LNCAP (cell line): ENCODE measurements at regions not wholly inside any gene's neighbourhood (a gene's known extent, or its start where the extent isn't known, plus 50 kb on each side); places are given as distances from the start of the nearest gene placed in this dataset.

ENCODE experiments used
- CTCF ChIP-seq: fragments of 450-650 bp; IDR thresholded peaks from 2 replicates; pipeline ENCODE4 v1.5.1; 2017; ENCODE audit warnings: mild to moderate bottlenecking

DNA sequence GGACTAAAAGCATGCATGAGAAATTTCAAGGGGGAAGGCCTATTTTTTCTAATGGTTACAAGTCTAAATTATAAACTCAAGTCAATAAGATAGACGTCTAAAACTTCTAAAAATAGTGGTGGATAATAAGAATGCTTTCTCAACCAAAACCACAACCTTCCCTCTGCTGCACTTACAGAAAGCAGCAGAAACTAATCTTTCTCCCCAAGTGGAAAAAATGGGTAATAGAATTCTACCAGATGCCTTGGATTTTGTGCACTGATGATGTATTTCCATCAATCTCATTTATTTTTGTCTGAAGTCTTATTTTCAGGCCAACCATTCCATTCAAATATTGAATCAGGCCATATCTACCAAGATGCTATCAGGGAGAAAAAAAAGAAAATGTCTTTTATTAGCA is 344.7 kb downstream of the NEK10 start:
- TF ChIP-seq CTCF: no peak

DNA sequence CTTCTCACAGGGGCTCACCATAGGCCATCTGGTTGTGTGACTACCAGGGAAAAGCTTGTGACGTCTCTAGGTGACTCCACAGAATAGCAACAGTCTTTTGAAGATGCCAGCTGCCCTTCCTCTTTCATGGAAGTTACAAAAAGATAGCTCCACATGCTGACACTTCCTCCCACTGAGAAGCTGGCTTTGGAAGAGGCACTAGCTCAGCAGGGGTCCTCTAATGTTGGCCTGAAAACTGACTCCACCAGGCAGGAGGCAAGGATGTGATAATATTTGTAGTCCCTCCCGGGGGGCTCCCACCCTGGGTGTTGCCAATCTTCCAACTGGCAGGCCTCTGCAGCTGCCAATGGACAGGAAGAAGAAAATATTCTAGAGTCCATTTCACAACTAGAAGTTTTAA is 343.5 kb downstream of the NEK10 start:
- no peak for TF ChIP-seq CTCF

DNA sequence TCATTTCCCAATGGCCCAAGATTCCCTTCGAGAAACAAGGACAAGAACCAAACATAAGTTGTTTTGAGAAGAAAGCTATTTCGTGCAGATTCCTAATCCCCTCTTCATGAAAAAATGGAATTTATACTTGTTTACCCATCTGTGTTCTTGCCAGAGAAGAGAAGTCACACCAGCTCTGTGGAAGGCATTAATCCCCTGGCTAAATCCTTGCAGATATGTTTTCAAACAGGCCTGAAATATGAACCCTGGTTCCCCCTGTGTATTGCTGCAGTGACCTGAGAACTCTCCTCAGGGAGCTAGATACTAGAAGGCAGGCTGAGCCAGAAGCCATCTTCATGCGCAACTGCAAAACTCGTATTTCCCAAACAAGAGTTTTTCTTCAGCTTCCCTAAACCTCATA is 337.7 kb downstream of the NEK10 start:
- TF ChIP-seq CTCF: no peak

GRCh38 chr3:27034255-27034654 is 334.9 kb downstream of the NEK10 start:
- no peak for TF ChIP-seq CTCF

- TF ChIP-seq CTCF: no peak
These were observed 328.5 kb downstream of the NEK10 start for GRCh38 chr3:27040674-27041073.

DNA sequence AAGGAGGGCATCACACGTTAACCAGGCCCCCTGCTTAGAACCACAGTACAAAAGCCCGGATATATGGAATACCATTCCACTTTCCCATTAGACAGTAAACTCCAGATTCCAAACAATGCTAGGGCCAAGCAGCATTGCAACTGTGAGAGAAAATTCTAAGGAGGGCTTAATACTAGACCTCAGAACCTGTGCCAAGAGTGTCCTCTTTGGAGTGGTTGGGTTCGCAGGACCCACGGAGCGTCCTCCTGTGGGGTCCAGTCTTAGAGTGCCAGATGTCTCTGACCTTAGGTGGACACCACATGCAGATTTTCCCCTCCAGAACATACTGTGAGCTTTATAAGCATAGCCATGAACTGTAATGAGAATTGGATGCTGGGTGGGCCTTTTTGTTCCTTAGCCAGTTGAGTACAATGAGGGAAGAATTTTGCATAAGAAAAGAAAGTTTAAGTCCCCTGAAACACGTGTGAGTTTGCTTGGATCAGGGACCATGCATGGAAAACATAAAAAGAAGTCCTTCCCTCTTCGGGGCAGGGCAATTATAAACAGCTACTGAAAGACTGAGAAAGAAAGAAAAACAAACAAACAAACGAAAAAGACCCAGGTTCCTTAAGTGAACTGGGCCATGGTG is 325.7 kb downstream of the NEK10 start:
- no peak for TF ChIP-seq CTCF

GRCh38 chr3:27044931-27045481 is 324.2 kb downstream of the NEK10 start:
- TF ChIP-seq CTCF: no peak

DNA sequence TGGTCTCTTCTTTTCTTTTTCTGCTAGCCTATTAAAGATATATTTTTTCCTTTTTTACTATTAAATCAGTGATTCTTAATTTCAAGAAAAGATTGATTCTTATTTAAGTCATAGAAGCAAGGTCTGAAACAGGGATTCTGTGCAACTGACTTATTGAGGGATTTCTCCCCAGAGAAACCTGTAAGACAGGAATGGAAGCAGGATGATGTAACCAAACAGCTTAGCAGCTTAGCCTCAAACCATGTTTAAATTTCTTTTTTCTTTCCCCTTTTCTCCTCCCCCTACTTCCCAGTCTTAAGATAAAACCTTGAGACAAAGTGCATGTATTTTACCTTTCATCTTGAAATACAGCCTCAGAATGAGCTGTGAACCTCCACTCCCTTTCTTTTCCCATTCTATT is 322.8 kb downstream of the NEK10 start:
- TF ChIP-seq CTCF: no peak
